ENCODE measurements at regions not wholly inside any gene's neighbourhood (a gene's known extent, or its start where the extent isn't known, plus 50 kb on each side); places are given as distances from the start of the nearest gene placed in this dataset.

DNA sequence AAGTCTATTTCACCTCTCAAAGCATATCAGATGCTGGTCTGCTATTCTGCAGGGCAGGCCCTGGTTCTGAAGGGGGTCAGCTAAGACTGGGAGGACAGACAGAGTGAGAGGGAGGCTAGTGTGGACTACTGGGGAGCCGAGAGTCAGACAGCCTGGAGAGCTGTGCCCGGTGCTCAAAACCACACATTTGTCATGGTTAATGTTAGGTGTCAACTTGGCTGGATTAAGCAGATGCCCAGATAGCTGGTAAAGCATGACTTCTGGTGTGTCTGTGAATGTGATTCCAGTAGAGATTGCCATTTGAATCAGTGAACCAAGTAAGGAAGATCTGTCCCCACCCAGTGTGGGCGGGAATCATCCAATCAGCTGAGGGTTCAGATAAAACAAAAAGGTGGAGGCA lies 102.6 kb downstream of the SNX19 start:
- Histone ChIP-seq H3K4me1 (peaks cover 24% of the 10 kb centered on the region), H3K36me3 (replicated peaks in 1 of 2; ENCODE audit: insufficient read depth in 1 of 2, low read depth in 2 of 2) (no peaks in the 10 kb centered on the region), H3K4me3 (no peak overlapping the region), H3K9me3 (no peaks in the 10 kb centered on the region), H3K27ac (no peak overlapping the region), H3K27me3 (no peaks in the 10 kb centered on the region)
- 50 to 63% methylated on average over 3 of the region's 3 CpGs for WGBS, 2 donors
- TF ChIP-seq, protein P1, sequence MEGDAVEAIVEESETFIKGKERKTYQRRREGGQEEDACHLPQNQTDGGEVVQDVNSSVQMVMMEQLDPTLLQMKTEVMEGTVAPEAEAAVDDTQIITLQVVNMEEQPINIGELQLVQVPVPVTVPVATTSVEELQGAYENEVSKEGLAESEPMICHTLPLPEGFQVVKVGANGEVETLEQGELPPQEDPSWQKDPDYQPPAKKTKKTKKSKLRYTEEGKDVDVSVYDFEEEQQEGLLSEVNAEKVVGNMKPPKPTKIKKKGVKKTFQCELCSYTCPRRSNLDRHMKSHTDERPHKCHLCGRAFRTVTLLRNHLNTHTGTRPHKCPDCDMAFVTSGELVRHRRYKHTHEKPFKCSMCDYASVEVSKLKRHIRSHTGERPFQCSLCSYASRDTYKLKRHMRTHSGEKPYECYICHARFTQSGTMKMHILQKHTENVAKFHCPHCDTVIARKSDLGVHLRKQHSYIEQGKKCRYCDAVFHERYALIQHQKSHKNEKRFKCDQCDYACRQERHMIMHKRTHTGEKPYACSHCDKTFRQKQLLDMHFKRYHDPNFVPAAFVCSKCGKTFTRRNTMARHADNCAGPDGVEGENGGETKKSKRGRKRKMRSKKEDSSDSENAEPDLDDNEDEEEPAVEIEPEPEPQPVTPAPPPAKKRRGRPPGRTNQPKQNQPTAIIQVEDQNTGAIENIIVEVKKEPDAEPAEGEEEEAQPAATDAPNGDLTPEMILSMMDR (IDR thresholded peaks at IDR 0.05), result no peak
- no peak for TF ChIP-seq POLR2A (IDR thresholded peaks at IDR 0.05)
- no peak for ATAC-seq
- intact Hi-C loops (cut with DNase I), result no loop called here
- DNase-seq, result no peak

DNA sequence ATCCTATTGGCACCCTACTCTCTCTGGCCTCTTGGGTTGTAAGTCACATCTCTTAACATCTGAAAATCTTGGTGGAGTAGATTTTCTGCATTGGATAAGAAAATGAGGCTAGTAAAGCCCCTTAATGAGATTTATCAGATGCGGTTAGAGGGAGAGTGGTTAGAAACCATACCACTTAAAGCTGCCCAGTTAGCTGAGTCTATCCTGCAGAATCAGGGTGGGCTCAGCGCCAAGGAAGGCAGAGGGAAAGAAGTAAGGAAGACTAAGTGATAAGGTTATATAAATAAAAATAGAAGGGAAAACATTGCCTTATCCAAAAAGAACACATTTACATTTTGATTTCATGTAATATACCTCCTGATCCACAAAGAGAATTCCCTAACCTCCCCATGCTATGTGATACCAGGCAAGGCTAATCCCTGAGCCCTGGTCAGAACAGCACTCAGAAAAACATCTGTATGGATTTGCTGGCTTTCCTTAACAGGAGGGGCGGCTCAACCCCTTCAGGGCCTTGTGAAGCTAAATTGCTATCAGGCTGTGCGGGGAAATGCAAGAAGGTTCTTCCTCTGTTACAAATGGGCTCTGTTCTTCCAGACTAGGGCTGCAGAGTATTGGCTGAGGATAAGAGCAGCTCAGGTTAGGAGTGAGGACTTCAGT lies 101.7 kb downstream of the SNX19 start:
- H3K4me3 ChIP-seq, result no peak overlapping the region
- TF ChIP-seq, protein P1 (IDR thresholded peaks at IDR 0.05), result no peak
- no peak for TF ChIP-seq POLR2A (IDR thresholded peaks at IDR 0.05)
- no peak for DNase-seq
- 74 to 88% methylated on average over 4 of the region's 4 CpGs for WGBS, 2 donors
- peaks cover 24% of the 10 kb centered on the region for H3K4me1 ChIP-seq
- no peaks in the 10 kb centered on the region for H3K27me3 ChIP-seq
- no peak for ATAC-seq
- no peak overlapping the region for H3K27ac ChIP-seq
- no peaks in the 10 kb centered on the region for H3K9me3 ChIP-seq
- intact Hi-C loops (cut with DNase I), result no loop called here
- H3K36me3 ChIP-seq (replicated peaks in 1 of 2; ENCODE audit: insufficient read depth in 1 of 2, low read depth in 2 of 2), result no peaks in the 10 kb centered on the region

GRCh38 chr11:130815097-130815802 lies 101.0 kb downstream of the SNX19 start:
- Histone ChIP-seq H3K4me1 (peaks cover 24% of the 10 kb centered on the region), H3K27ac (peak overlapping the region in 2 of 4 donors; percentile 62 to 69), H3K36me3 (replicated peaks in 1 of 2; ENCODE audit: insufficient read depth in 1 of 2, low read depth in 2 of 2) (no peaks in the 10 kb centered on the region), H3K27me3 (no peaks in the 10 kb centered on the region), H3K9me3 (no peaks in the 10 kb centered on the region), H3K4me3 (no peak overlapping the region)
- TF ChIP-seq, protein P1 (IDR thresholded peaks at IDR 0.05), result no peak
- TF ChIP-seq POLR2A (IDR thresholded peaks at IDR 0.05), result no peak
- no peak for DNase-seq
- no peak for ATAC-seq
- intact Hi-C loops (cut with DNase I), result no loop called here
- WGBS, 2 donors, result 73 to 75% methylated on average over 9 of the region's 9 CpGs

DNA sequence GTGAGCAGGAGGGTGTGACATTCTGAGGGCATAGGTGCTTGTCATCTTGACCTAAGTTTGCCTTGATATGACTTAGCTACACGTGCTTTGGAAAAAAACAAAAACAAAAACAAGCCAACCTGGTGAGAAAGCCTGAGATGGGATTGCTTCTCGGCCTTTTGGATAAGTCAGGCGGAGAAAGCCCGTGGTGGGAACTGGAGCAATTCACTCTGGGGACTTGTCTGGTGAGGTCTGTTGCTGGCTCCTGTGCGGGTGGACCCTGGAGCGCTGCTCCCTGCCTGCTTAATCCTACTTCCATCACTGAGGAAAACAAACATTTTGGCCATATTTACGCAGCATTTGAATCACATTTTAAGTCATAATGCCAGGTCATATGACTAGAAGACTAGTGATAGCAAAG lies 100.3 kb downstream of the SNX19 start:
- DNase-seq (no peak), ATAC-seq (no peak)
- peak overlapping the region in 3 of 4 donors; percentile 33 to 69 (median 62) for H3K27ac ChIP-seq
- peaks cover 24% of the 10 kb centered on the region for H3K4me1 ChIP-seq
- H3K4me3 ChIP-seq, result no peak overlapping the region
- no peaks in the 10 kb centered on the region for H3K27me3 ChIP-seq
- WGBS, 2 donors, result 63 to 66% methylated on average over 7 of the region's 7 CpGs
- no peaks in the 10 kb centered on the region for H3K9me3 ChIP-seq
- TF ChIP-seq, protein P1 (IDR thresholded peaks at IDR 0.05), result no peak
- no peak for TF ChIP-seq POLR2A (IDR thresholded peaks at IDR 0.05)
- intact Hi-C loops (cut with DNase I), result no loop called here
- no peaks in the 10 kb centered on the region for H3K36me3 ChIP-seq (replicated peaks in 1 of 2; ENCODE audit: insufficient read depth in 1 of 2, low read depth in 2 of 2)
